H1 (cell line): ENCODE measurements at regions not wholly inside any gene's neighbourhood (a gene's known extent, or its start where the extent isn't known, plus 50 kb on each side); places are given as distances from the start of the nearest gene placed in this dataset.

ENCODE experiments used
- CTCF ChIA-PET: fragments of 300-600 bp; sonication (Branson Sonifier 250); formaldehyde crosslinking; loops from one replicate; lab custom pipeline; 2021; ENCODE audit not compliant: partially characterized antibody; lab: Charles Lee
- POLR2A ChIA-PET: fragments of 300-600 bp; sonication (Branson Sonifier 250); formaldehyde crosslinking; loops from one replicate; lab custom pipeline; 2021; ENCODE audit warnings: inconsistent platforms; ENCODE audit not compliant: partially characterized antibody; lab: Charles Lee
- DNase-seq, 2 experiments: peaks; one replicate each; pipeline versions ENCODE4 v3.0.0 to v3.0.0-alpha.2; 2010 to 2022; ENCODE audit warnings: low spot score in 2 of 2, low read depth in 1 of 2, mixed read lengths in 1 of 2
- FAIRE-seq: peaks from 2 replicates; lab custom pipeline; 2011; peaks lifted over from hg19 to GRCh38; lab: Jason Lieb, UNC
- H2AFZ ChIP-seq: 2 replicates; pipeline ENCODE4 v1.8.1; 2012; ENCODE audit warnings: low read length, inconsistent platforms
- H2AK5ac ChIP-seq: 2 replicates; pipeline ENCODE4 v1.6.1; 2013; ENCODE audit warnings: low read depth, low read length
- H2BK120ac ChIP-seq: replicated peaks from 2 replicates; pipeline ENCODE3; 2013; ENCODE audit warnings: low read depth, low read length, inconsistent platforms
- H2BK12ac ChIP-seq: 2 replicates; pipeline ENCODE4 v1.6.1; 2013; ENCODE audit warnings: low read depth, low read length
- H2BK15ac ChIP-seq: 2 replicates; pipeline ENCODE4 v1.6.1; 2013; ENCODE audit warnings: low read length
- H2BK20ac ChIP-seq: 2 replicates; pipeline ENCODE4 v1.6.1; 2013; ENCODE audit warnings: low read length
- H2BK5ac ChIP-seq: 2 replicates; pipeline ENCODE4 v1.6.1; 2013; ENCODE audit warnings: low read depth, low read length
- H3K14ac ChIP-seq: 2 replicates; pipeline ENCODE4 v1.6.1; 2013; ENCODE audit warnings: inconsistent platforms; ENCODE audit not compliant: insufficient read length
- H3K18ac ChIP-seq: 2 replicates; pipeline ENCODE4 v1.6.1; 2013; ENCODE audit warnings: low read length; ENCODE audit errors: extremely low read depth
- H3K23ac ChIP-seq: 2 replicates; pipeline ENCODE4 v1.6.1; 2013; ENCODE audit warnings: inconsistent platforms; ENCODE audit not compliant: insufficient read length
- H3K23me2 ChIP-seq: 2 replicates; pipeline ENCODE4 v1.6.1; 2013; ENCODE audit warnings: low read depth, low read length
- H3K27ac ChIP-seq: 2 replicates; pipeline ENCODE4 v1.6.1; 2011; ENCODE audit warnings: low read depth, low read length, inconsistent platforms
- H3K27me3 ChIP-seq, 4 experiments: replicated peaks in 1 of 4; 1 replicate in 1 of 4; 2 replicates in 3 of 4; pipeline versions ENCODE4 v1.6.1 to v1.8.1; 2011 to 2013; ENCODE audit warnings: low read length in 3 of 4, mild to moderate bottlenecking in 3 of 4, inconsistent platforms in 2 of 4, mixed read lengths in 2 of 4, moderate library complexity in 1 of 4; ENCODE audit not compliant: control insufficient read depth in 3 of 4, insufficient read depth in 3 of 4; ENCODE audit errors: extremely low read depth in 1 of 4
- H3K36me3 ChIP-seq, 4 experiments: 2 replicates each; pipeline versions ENCODE4 v1.6.1 to v1.8.1; 2011 to 2013; ENCODE audit warnings: mild to moderate bottlenecking in 4 of 4, low read length in 3 of 4, moderate library complexity in 2 of 4, control low read depth in 1 of 4, inconsistent platforms in 1 of 4; ENCODE audit not compliant: insufficient read depth in 4 of 4, control insufficient read depth in 2 of 4
- H3K4ac ChIP-seq: replicated peaks from 2 replicates; pipeline ENCODE3; 2013; ENCODE audit warnings: low read length, low read depth, mixed read lengths, inconsistent platforms; ENCODE audit not compliant: insufficient read length
- H3K4me1 ChIP-seq, 4 experiments: replicated peaks in 1 of 4; 1 replicate in 1 of 4; 2 replicates in 3 of 4; pipeline versions ENCODE4 v1.6.1 to v1.8.1; 2011 to 2013; ENCODE audit warnings: low read length in 3 of 4, inconsistent platforms in 2 of 4, mixed read lengths in 1 of 4; ENCODE audit not compliant: insufficient read depth in 4 of 4, control insufficient read depth in 3 of 4
- H3K4me2 ChIP-seq, 2 experiments: 2 replicates each; pipeline versions ENCODE4 v1.6.1 to v1.8.1; 2011 to 2013; ENCODE audit warnings: low read depth in 2 of 2, low read length in 2 of 2, control low read depth in 1 of 2, inconsistent platforms in 1 of 2, mild to moderate bottlenecking in 1 of 2; ENCODE audit not compliant: insufficient read depth in 1 of 2
- H3K4me3 ChIP-seq, 4 experiments: fragments of 200-600, 300-600 bp in 1 of 4; sonication (generic), shearing (Covaris generic), sonication (Bioruptor Twin) in 1 of 4; 2 replicates each; pipeline versions ENCODE4 v1.5.1 to v1.8.1; 2011 to 2016; ENCODE audit warnings: low read length in 4 of 4, low read depth in 3 of 4, control low read depth in 2 of 4, inconsistent platforms in 2 of 4, mild to moderate bottlenecking in 2 of 4, mixed read lengths in 1 of 4, moderate library complexity in 1 of 4; ENCODE audit not compliant: insufficient read depth in 2 of 4; ENCODE audit errors: extremely low read depth in 1 of 4
- H3K56ac ChIP-seq: replicated peaks from 2 replicates; pipeline ENCODE3; 2013; ENCODE audit warnings: low read depth, mild to moderate bottlenecking, mixed read lengths, low read length, inconsistent platforms; ENCODE audit not compliant: insufficient read length
- H3K79me1 ChIP-seq: 2 replicates; pipeline ENCODE4 v1.6.1; 2013; ENCODE audit warnings: low read depth, low read length, control low read depth
- H3K79me2 ChIP-seq, 2 experiments: 2 replicates each; pipeline versions ENCODE4 v1.6.1 to v1.8.1; 2012 to 2013; ENCODE audit warnings: low read length in 2 of 2, mild to moderate bottlenecking in 2 of 2, inconsistent platforms in 1 of 2; ENCODE audit not compliant: insufficient read depth in 2 of 2, control insufficient read depth in 1 of 2
- H3K9ac ChIP-seq, 4 experiments: replicated peaks in 1 of 4; 1 replicate in 1 of 4; 2 replicates in 3 of 4; pipeline versions ENCODE4 v1.6.1 to v1.8.1; 2011 to 2013; ENCODE audit warnings: low read depth in 3 of 4, low read length in 3 of 4, control low read depth in 2 of 4, mild to moderate bottlenecking in 2 of 4, moderate library complexity in 2 of 4, inconsistent platforms in 1 of 4; ENCODE audit errors: extremely low read depth in 1 of 4
- H3K9me3 ChIP-seq, 2 experiments: 2 replicates each; pipeline versions ENCODE4 v1.6.1 to v1.8.1; 2012 to 2013; ENCODE audit warnings: mild to moderate bottlenecking in 2 of 2, moderate library complexity in 2 of 2, control low read depth in 1 of 2, inconsistent platforms in 1 of 2, low read depth in 1 of 2, low read length in 1 of 2, mixed read lengths in 1 of 2; ENCODE audit not compliant: insufficient read depth in 2 of 2
- H4K20me1 ChIP-seq, 2 experiments: replicated peaks in 1 of 2; 2 replicates each; pipeline versions ENCODE3 to v1.8.1; 2011 to 2013; ENCODE audit warnings: inconsistent platforms in 2 of 2, low read length in 2 of 2, mild to moderate bottlenecking in 1 of 2; ENCODE audit not compliant: insufficient read depth in 2 of 2, control insufficient read depth in 1 of 2
- H4K5ac ChIP-seq: 2 replicates; pipeline ENCODE4 v1.6.1; 2013; ENCODE audit warnings: low read length, low read depth, mixed read lengths, inconsistent platforms; ENCODE audit not compliant: insufficient read length
- H4K8ac ChIP-seq: 2 replicates; pipeline ENCODE4 v1.8.0; 2013; ENCODE audit warnings: mild to moderate bottlenecking, moderate library complexity, low read length, inconsistent platforms; ENCODE audit not compliant: insufficient read depth; ENCODE audit errors: extremely low read depth
- H4K91ac ChIP-seq: replicated peaks from 2 replicates; pipeline ENCODE3; 2013; ENCODE audit warnings: low read length, mixed read lengths, inconsistent platforms; ENCODE audit not compliant: insufficient read length
- CHD1 ChIP-seq: IDR thresholded peaks from 2 replicates; pipeline ENCODE4 v1.6.1; 2012; ENCODE audit warnings: low read depth, low read length, improper control_type of control experiment
- GABPA ChIP-seq: IDR thresholded peaks from 2 replicates; pipeline ENCODE4 v1.6.1; 2011; ENCODE audit warnings: mild to moderate bottlenecking, low read length, moderate library complexity, borderline replicate concordance; ENCODE audit not compliant: insufficient read depth
- JUN ChIP-seq: IDR thresholded peaks from 2 replicates; pipeline ENCODE4 v1.6.1; 2011; ENCODE audit warnings: low read depth, mild to moderate bottlenecking, improper control_type of control experiment, low read length
- JUND ChIP-seq: IDR thresholded peaks from 2 replicates; pipeline ENCODE4 v1.6.1; 2011; ENCODE audit warnings: mild to moderate bottlenecking, improper control_type of control experiment, low read length
- PHF8 ChIP-seq: fragments of 200-600 bp; sonication (generic); conservative IDR thresholded peaks from 2 replicates; pipeline ENCODE4 v1.7.1; 2012; ENCODE audit warnings: low read depth, mild to moderate bottlenecking, inconsistent platforms, low read length, moderate library complexity
- POLR2A ChIP-seq, 2 experiments: IDR thresholded peaks; 1 replicate in 1 of 2; 2 replicates in 1 of 2; pipeline ENCODE4 v1.6.1; 2011; ENCODE audit warnings: low read depth in 2 of 2, low read length in 2 of 2, mild to moderate bottlenecking in 2 of 2; ENCODE audit errors: control extremely low read depth in 1 of 2
- SAP30 ChIP-seq: fragments of 300-600 bp; sonication (generic); IDR thresholded peaks from 2 replicates; pipeline ENCODE4 v1.7.1; 2012; ENCODE audit warnings: low read length, moderate library complexity, mild to moderate bottlenecking, inconsistent platforms; ENCODE audit not compliant: insufficient read depth, insufficient replicate concordance
- SP4 ChIP-seq: IDR thresholded peaks from 2 replicates; pipeline ENCODE4 v1.6.1; 2012; ENCODE audit warnings: low read length, inconsistent platforms
- TCF12 ChIP-seq: IDR thresholded peaks from 2 replicates; pipeline ENCODE4 v1.6.1; 2011; ENCODE audit warnings: low read depth, mild to moderate bottlenecking, low read length
- WGBS, 2 experiments: shearing (Covaris generic) in 1 of 2; methylation state at CpG; one replicate each; pipeline versions ENCODE4 v1.1.6 to v1.1.7; 2013 to 2015; ENCODE audit warnings: low lambda C conversion rate in 2 of 2, mixed read lengths in 2 of 2, inconsistent platforms in 1 of 2, low coverage in 1 of 2, missing lambda C conversion rate in 1 of 2; ENCODE audit not compliant: insufficient replicate concordance in 2 of 2, insufficient coverage in 1 of 2, insufficient read length in 1 of 2; ENCODE audit errors: extremely low coverage in 1 of 2, missing lambda C conversion rate in 1 of 2; 5-methylcytosine and 5-hydroxymethylcytosine counted together
- TF ChIP-seq, protein P1 (sequence below): IDR thresholded peaks from 2 replicates; pipeline ENCODE4 v1.6.1; 2012; ENCODE audit warnings: low read length, inconsistent platforms

DNA sequence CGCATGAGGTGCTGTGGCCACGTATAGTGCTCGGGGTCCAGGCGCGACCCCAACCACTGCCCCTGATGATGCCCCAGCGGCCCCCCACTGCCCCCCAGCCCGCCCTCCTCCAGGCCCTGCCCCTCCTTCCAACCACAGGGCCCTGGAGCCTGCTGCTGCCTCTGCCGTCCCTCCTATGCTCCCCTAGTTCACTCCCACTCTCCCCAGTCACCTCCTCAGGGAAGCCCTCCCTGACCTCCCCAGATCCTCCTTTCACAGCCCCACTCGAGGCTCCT is 93.8 kb downstream of the UNCX start:
- H3K56ac ChIP-seq = no peak overlapping the region
- H2BK5ac ChIP-seq = no peak overlapping the region
- no peak overlapping the region for H3K9ac ChIP-seq
- no peaks in the 10 kb centered on the region for H3K36me3 ChIP-seq
- H2BK20ac ChIP-seq = no peak overlapping the region
- H3K4me2 ChIP-seq = no peak overlapping the region
- H3K23ac ChIP-seq = no peak overlapping the region
- H3K4me3 ChIP-seq = no peak overlapping the region
- H3K4ac ChIP-seq = no peak overlapping the region
- FAIRE-seq = no peak
- no peak overlapping the region for H4K8ac ChIP-seq
- H3K79me2 ChIP-seq = no peaks in the 10 kb centered on the region
- H3K14ac ChIP-seq = no peak overlapping the region
- DNase-seq = no peak
- no peaks in the 10 kb centered on the region for H3K27me3 ChIP-seq
- no peaks in the 10 kb centered on the region for H4K20me1 ChIP-seq
- TF ChIP-seq JUND (no peak), JUN (no peak), SAP30 (no peak), CHD1 (no peak), GABPA (no peak), POLR2A (IDR thresholded peaks at IDR 0.05; ENCODE audit: control extremely low read depth in 1 of 2, low read depth in 2 of 2, low read length in 2 of 2) (no peak), SP4 (no peak), TCF12 (no peak), PHF8 (no peak)
- TF ChIP-seq, protein P1, sequence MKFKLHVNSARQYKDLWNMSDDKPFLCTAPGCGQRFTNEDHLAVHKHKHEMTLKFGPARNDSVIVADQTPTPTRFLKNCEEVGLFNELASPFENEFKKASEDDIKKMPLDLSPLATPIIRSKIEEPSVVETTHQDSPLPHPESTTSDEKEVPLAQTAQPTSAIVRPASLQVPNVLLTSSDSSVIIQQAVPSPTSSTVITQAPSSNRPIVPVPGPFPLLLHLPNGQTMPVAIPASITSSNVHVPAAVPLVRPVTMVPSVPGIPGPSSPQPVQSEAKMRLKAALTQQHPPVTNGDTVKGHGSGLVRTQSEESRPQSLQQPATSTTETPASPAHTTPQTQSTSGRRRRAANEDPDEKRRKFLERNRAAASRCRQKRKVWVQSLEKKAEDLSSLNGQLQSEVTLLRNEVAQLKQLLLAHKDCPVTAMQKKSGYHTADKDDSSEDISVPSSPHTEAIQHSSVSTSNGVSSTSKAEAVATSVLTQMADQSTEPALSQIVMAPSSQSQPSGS = no peak
- no peak overlapping the region for H4K5ac ChIP-seq
- whole genome bisulfite sequencing, 2 experiments = 79% methylated on average over 2 of the region's 9 CpGs; no CpG with 5 or more reads in 1 of the 2 experiments
- H2BK120ac ChIP-seq = no peak overlapping the region
- no peak overlapping the region for H2AK5ac ChIP-seq
- no peak overlapping the region for H2BK12ac ChIP-seq
- H4K91ac ChIP-seq = no peak overlapping the region
- no peaks in the 10 kb centered on the region for H3K9me3 ChIP-seq
- H3K79me1 ChIP-seq = no peaks in the 10 kb centered on the region
- H2AFZ ChIP-seq = no peak overlapping the region
- H3K27ac ChIP-seq = no peak overlapping the region
- no peak overlapping the region for H2BK15ac ChIP-seq
- no peak overlapping the region for H3K18ac ChIP-seq
- no peaks in the 10 kb centered on the region for H3K23me2 ChIP-seq
- CTCF ChIA-PET = no interaction called here
- POLR2A ChIA-PET = no interaction called here
- no peaks in the 10 kb centered on the region for H3K4me1 ChIP-seq
